ENCODE measurements at regions not wholly inside any gene's neighbourhood (a gene's known extent, or its start where the extent isn't known, plus 50 kb on each side); places are given as distances from the start of the nearest gene placed in this dataset.

- DNase-seq (ENCODE audit: low spot score) = no peak
- H3K36me3 Mint-ChIP-seq = no peaks in the 10 kb centered on the region
These were observed 389.9 kb downstream of the SHQ1 start for GRCh38 chr3:72458375-72458774.

GRCh38 chr3:72454441-72454840 is 393.8 kb downstream of the SHQ1 start:
- Histone ChIP-seq H2AFZ (replicated peaks) (no peak overlapping the region), H3K4me2 (no peak overlapping the region), H3K9me3 (ENCODE audit: low read depth) (no peaks in the 10 kb centered on the region), H3K4me1 (no peaks in the 10 kb centered on the region), H3K27ac (no peak overlapping the region), H3K27me3 (peaks cover 5% of the 10 kb centered on the region), H3K79me2 (ENCODE audit: low read depth) (no peaks in the 10 kb centered on the region), H3K9ac (no peak overlapping the region), H3K4me3 (no peak overlapping the region), H3F3A (ENCODE audit: low read depth) (no peaks in the 10 kb centered on the region), H3K36me3 (no peaks in the 10 kb centered on the region), H4K20me1 (ENCODE audit: low read depth) (no peaks in the 10 kb centered on the region)
- Mint-ChIP-seq H3K9me3 (no peaks in the 10 kb centered on the region), H3K27ac (no peak overlapping the region), H3K27me3 (ENCODE audit: insufficient read depth, low read depth) (peaks cover 20% of the 10 kb centered on the region), H3K4me1 (peaks cover 9% of the 10 kb centered on the region), H3K4me3 (no peak overlapping the region), H3K36me3 (no peaks in the 10 kb centered on the region)
- no peak for DNase-seq (ENCODE audit: low spot score)
- TF ChIP-seq EZH2 (IDR thresholded peaks at IDR 0.05) (no peak), EZH2phosphoT487 (IDR thresholded peaks at IDR 0.05) (no peak), CTCF (IDR thresholded peaks at IDR 0.05) (no peak)

More at GRCh38 chr3:72458375-72458774, 389.9 kb downstream of the SHQ1 start:
- no peak overlapping the region for H3K27ac Mint-ChIP-seq
- no peaks in the 10 kb centered on the region for H3K4me1 ChIP-seq
- no peak overlapping the region for H3K4me3 Mint-ChIP-seq
- H3K9me3 Mint-ChIP-seq = no peaks in the 10 kb centered on the region
- H3K9me3 ChIP-seq (ENCODE audit: low read depth) = no peaks in the 10 kb centered on the region
- TF ChIP-seq EZH2 (IDR thresholded peaks at IDR 0.05) = no peak
- H3K4me3 ChIP-seq = no peak overlapping the region
- H3K4me2 ChIP-seq = no peak overlapping the region
- H3K27me3 ChIP-seq = no peaks in the 10 kb centered on the region
- H3K9ac ChIP-seq = no peak overlapping the region
- peaks cover 15% of the 10 kb centered on the region for H3K4me1 Mint-ChIP-seq
- no peak overlapping the region for H2AFZ ChIP-seq (replicated peaks)
- H3K79me2 ChIP-seq (ENCODE audit: low read depth) = no peaks in the 10 kb centered on the region
- H3K36me3 ChIP-seq = no peaks in the 10 kb centered on the region
- no peaks in the 10 kb centered on the region for H4K20me1 ChIP-seq (ENCODE audit: low read depth)
- H3F3A ChIP-seq (ENCODE audit: low read depth) = no peaks in the 10 kb centered on the region
- H3K27me3 Mint-ChIP-seq (ENCODE audit: insufficient read depth, low read depth) = peaks cover 6% of the 10 kb centered on the region
- no peak overlapping the region for H3K27ac ChIP-seq

GRCh38 chr3:72453706-72454105 is 394.5 kb downstream of the SHQ1 start:
- peaks cover 5% of the 10 kb centered on the region for H3K4me1 Mint-ChIP-seq
- TF ChIP-seq EZH2phosphoT487 (IDR thresholded peaks at IDR 0.05) (no peak), EZH2 (IDR thresholded peaks at IDR 0.05) (no peak), CTCF (IDR thresholded peaks at IDR 0.05) (no peak)

GRCh38 chr3:72452745-72453144 is 395.5 kb downstream of the SHQ1 start:
- H2AFZ ChIP-seq (replicated peaks) = no peak overlapping the region
- no peak for TF ChIP-seq EZH2 (IDR thresholded peaks at IDR 0.05)
- TF ChIP-seq CTCF (IDR thresholded peaks at IDR 0.05) = no peak
- TF ChIP-seq EZH2phosphoT487 (IDR thresholded peaks at IDR 0.05) = no peak
- DNase-seq (ENCODE audit: low spot score) = no peak
- H3K4me2 ChIP-seq = no peak overlapping the region
- no peaks in the 10 kb centered on the region for H3K36me3 ChIP-seq
- H4K20me1 ChIP-seq (ENCODE audit: low read depth) = no peaks in the 10 kb centered on the region
- H3K9me3 Mint-ChIP-seq = no peaks in the 10 kb centered on the region
- H3K27ac Mint-ChIP-seq = no peak overlapping the region
- H3K27ac ChIP-seq = no peak overlapping the region
- H3K4me3 ChIP-seq = no peak overlapping the region
- no peaks in the 10 kb centered on the region for H3K36me3 Mint-ChIP-seq
- peaks cover 19% of the 10 kb centered on the region for H3K27me3 ChIP-seq
- H3K27me3 Mint-ChIP-seq (ENCODE audit: insufficient read depth, low read depth) = peaks cover 17% of the 10 kb centered on the region
- no peaks in the 10 kb centered on the region for H3K79me2 ChIP-seq (ENCODE audit: low read depth)
- H3K4me1 Mint-ChIP-seq = peaks cover 14% of the 10 kb centered on the region
- no peaks in the 10 kb centered on the region for H3K4me1 ChIP-seq
- H3K4me3 Mint-ChIP-seq = no peak overlapping the region
- H3K9me3 ChIP-seq (ENCODE audit: low read depth) = no peaks in the 10 kb centered on the region
- no peak overlapping the region for H3K9ac ChIP-seq
- H3F3A ChIP-seq (ENCODE audit: low read depth) = peaks cover 10% of the 10 kb centered on the region

More at GRCh38 chr3:72453706-72454105, 394.5 kb downstream of the SHQ1 start:
- no peaks in the 10 kb centered on the region for H3K4me1 ChIP-seq
- Mint-ChIP-seq H3K4me3 (no peak overlapping the region), H3K36me3 (no peaks in the 10 kb centered on the region), H3K27me3 (ENCODE audit: insufficient read depth, low read depth) (peaks cover 17% of the 10 kb centered on the region), H3K27ac (no peak overlapping the region), H3K9me3 (no peaks in the 10 kb centered on the region)
- no peak overlapping the region for H3K27ac ChIP-seq
- no peak overlapping the region for H3K4me3 ChIP-seq
- no peak for DNase-seq (ENCODE audit: low spot score)
- H3K36me3 ChIP-seq = no peaks in the 10 kb centered on the region
- no peaks in the 10 kb centered on the region for H3K9me3 ChIP-seq (ENCODE audit: low read depth)
- H3K4me2 ChIP-seq = no peak overlapping the region
- no peak overlapping the region for H3K9ac ChIP-seq
- H2AFZ ChIP-seq (replicated peaks) = no peak overlapping the region
- H3K79me2 ChIP-seq (ENCODE audit: low read depth) = no peaks in the 10 kb centered on the region
- H4K20me1 ChIP-seq (ENCODE audit: low read depth) = no peaks in the 10 kb centered on the region
- peaks cover under 1% of the 10 kb centered on the region for H3F3A ChIP-seq (ENCODE audit: low read depth)
- peaks cover 9% of the 10 kb centered on the region for H3K27me3 ChIP-seq
